Activated CD8-positive, alpha-beta T cell treated with anti-CD3 and anti-CD28 coated beads for 36 hours (primary cell): ENCODE measurements at regions not wholly inside any gene's neighbourhood (a gene's known extent, or its start where the extent isn't known, plus 50 kb on each side); places are given as distances from the start of the nearest gene placed in this dataset.

Experiments used
- ATAC-seq: fragments of 200-7000 bp; cut with Tn5 transposase; one replicate; pipeline ENCODE4 v1.10.0; 2021; ENCODE audit warnings: mild to moderate bottlenecking, moderate library complexity
- CTCF ChIA-PET: fragments of 350-600 bp; sonication (Branson Sonifier 250); formaldehyde crosslinking; loops from one replicate; lab custom pipeline; 2021; ENCODE audit warnings: antibody characterized with exemption; lab: Charles Lee
- POLR2A ChIA-PET: fragments of 350-600 bp; sonication (Branson Sonifier 250); formaldehyde crosslinking; loops from one replicate; lab custom pipeline; 2021; ENCODE audit warnings: antibody characterized with exemption; lab: Charles Lee
- DNase-seq: peaks from one replicate; pipeline ENCODE4 v3.0.0-alpha.2; 2020
- H3K27ac Mint-ChIP-seq: one replicate; pipeline ENCODE4 v1.8.0; 2021; ENCODE audit warnings: mild to moderate bottlenecking, mixed read lengths
- H3K27me3 Mint-ChIP-seq: one replicate; pipeline ENCODE4 v1.8.0; 2021; ENCODE audit warnings: mixed read lengths
- H3K36me3 Mint-ChIP-seq: one replicate; pipeline ENCODE4 v1.8.0; 2021; ENCODE audit warnings: low read depth, mixed read lengths
- H3K4me1 Mint-ChIP-seq: one replicate; pipeline ENCODE4 v1.8.0; 2021; ENCODE audit warnings: low read depth, mixed read lengths
- H3K4me3 Mint-ChIP-seq: one replicate; pipeline ENCODE4 v1.8.0; 2021; ENCODE audit warnings: mild to moderate bottlenecking, moderate library complexity, mixed read lengths
- H3K9me3 Mint-ChIP-seq: one replicate; pipeline ENCODE4 v1.8.0; 2021; ENCODE audit warnings: mixed read lengths
- CTCF ChIP-seq: fragments of 200-600 bp; IDR thresholded peaks from one replicate; pipeline ENCODE4 v1.8.0; 2022; ENCODE audit warnings: antibody characterized with exemption, mild to moderate bottlenecking
- intact Hi-C: fragments of 100-400 bp; cut with micrococcal nuclease; formaldehyde crosslinking; loops from one replicate; pipeline ENCODE4 v1.10.0; 2022

- Mint-ChIP-seq H3K27me3 (no peaks in the 10 kb centered on the region), H3K4me3 (no peak overlapping the region), H3K9me3 (no peaks in the 10 kb centered on the region), H3K4me1 (no peaks in the 10 kb centered on the region), H3K27ac (no peak overlapping the region), H3K36me3 (no peaks in the 10 kb centered on the region)
- intact Hi-C loops: no loop called here
- ChIA-PET CTCF (no interaction called here), POLR2A (no interaction called here)
- ATAC-seq: no peak
- no peak for TF ChIP-seq CTCF
- no peak for DNase-seq
Measured at GRCh38 chr3:175957427-175957826, 1098.3 kb downstream of the NAALADL2 start.

- H3K9me3 Mint-ChIP-seq: no peaks in the 10 kb centered on the region
Measured at GRCh38 chr3:175956964-175957363, 1097.8 kb downstream of the NAALADL2 start.

GRCh38 chr3:175951047-175951694 lies 1092.0 kb downstream of the NAALADL2 start:
- DNase-seq: no peak
- H3K4me1 Mint-ChIP-seq: no peaks in the 10 kb centered on the region
- ATAC-seq: no peak
- CTCF ChIA-PET: no interaction called here
- POLR2A ChIA-PET: no interaction called here
- no peak overlapping the region for H3K4me3 Mint-ChIP-seq
- no peaks in the 10 kb centered on the region for H3K36me3 Mint-ChIP-seq
- no peaks in the 10 kb centered on the region for H3K27me3 Mint-ChIP-seq
- H3K27ac Mint-ChIP-seq: no peak overlapping the region
- no peak for TF ChIP-seq CTCF
- H3K9me3 Mint-ChIP-seq: peaks cover 2% of the 10 kb centered on the region
- intact Hi-C loops: no loop called here

More at GRCh38 chr3:175956964-175957363, 1097.8 kb downstream of the NAALADL2 start:
- no peaks in the 10 kb centered on the region for H3K27me3 Mint-ChIP-seq
- TF ChIP-seq CTCF: no peak
- H3K4me1 Mint-ChIP-seq: no peaks in the 10 kb centered on the region
- intact Hi-C loops: no loop called here
- H3K4me3 Mint-ChIP-seq: no peak overlapping the region
- ChIA-PET POLR2A (no interaction called here), CTCF (no interaction called here)
- H3K36me3 Mint-ChIP-seq: no peaks in the 10 kb centered on the region
- DNase-seq: no peak
- H3K27ac Mint-ChIP-seq: no peak overlapping the region
- ATAC-seq: no peak

- Mint-ChIP-seq H3K27me3 (no peaks in the 10 kb centered on the region), H3K9me3 (peaks cover 10% of the 10 kb centered on the region), H3K4me3 (no peak overlapping the region), H3K36me3 (no peaks in the 10 kb centered on the region), H3K27ac (no peak overlapping the region), H3K4me1 (no peaks in the 10 kb centered on the region)
- intact Hi-C loops: no loop called here
- POLR2A ChIA-PET: no interaction called here
- ATAC-seq: no peak
- no peak for TF ChIP-seq CTCF
- CTCF ChIA-PET: no interaction called here
- DNase-seq: no peak
Measured at GRCh38 chr3:175948041-175948440, 1088.9 kb downstream of the NAALADL2 start.

- ChIA-PET POLR2A (no interaction called here), CTCF (interaction anchor here (1.7 to 2.0 kb wide), 2 partner anchors 10 to 11 kb away, joined by 4 read pairs; no protein-coding TSS in a partner anchor)
- Mint-ChIP-seq H3K27ac (no peak overlapping the region), H3K9me3 (peaks cover 28% of the 10 kb centered on the region), H3K27me3 (no peaks in the 10 kb centered on the region), H3K4me3 (no peak overlapping the region), H3K4me1 (no peaks in the 10 kb centered on the region), H3K36me3 (no peaks in the 10 kb centered on the region)
- intact Hi-C loops: no loop called here
- no peak for ATAC-seq
- peak; percentile 11 for DNase-seq
- peak; percentile 41 for TF ChIP-seq CTCF
Measured at GRCh38 chr3:175941352-175941751, 1082.2 kb downstream of the NAALADL2 start.
